Testis (tissue), 2 donors: ENCODE measurements at regions not wholly inside any gene's neighbourhood (a gene's known extent, or its start where the extent isn't known, plus 50 kb on each side); places are given as distances from the start of the nearest gene placed in this dataset.

Experiments used
- CTCF ChIP-seq, 3 experiments: fragments of 450-650 bp in 2 of 3; fragments of 200-600 bp in 1 of 3; sonication (generic) in 1 of 3; IDR thresholded peaks; one replicate each; pipeline ENCODE4 v1.5.1; 2016 to 2019; ENCODE audit warnings: antibody characterized with exemption in 3 of 3, mild to moderate bottlenecking in 2 of 3, moderate library complexity in 1 of 3
- POLR2A ChIP-seq: fragments of 450-650 bp; IDR thresholded peaks from one replicate; pipeline ENCODE4 v1.6.1; 2017; ENCODE audit warnings: antibody characterized with exemption, mild to moderate bottlenecking, moderate library complexity

- TF ChIP-seq POLR2A = no peak
- no peak for TF ChIP-seq CTCF (IDR thresholded peaks at IDR 0.05)
These were observed 219.4 kb upstream of the RAG2 start for GRCh38 chr11:36817336-36817965.
